GM19467 (cell line): ENCODE measurements at regions not wholly inside any gene's neighbourhood (a gene's known extent, or its start where the extent isn't known, plus 50 kb on each side); places are given as distances from the start of the nearest gene placed in this dataset.

ENCODE experiments used
- ATAC-seq: cut with Tn5 transposase; IDR thresholded peaks from one replicate; pipeline ENCODE4 v1.9.1; 2021; ENCODE audit warnings: mild to moderate bottlenecking, moderate library complexity; ENCODE audit not compliant: unreplicated experiment

- no peak for ATAC-seq
Measured at GRCh38 chr7:36002900-36003299, 150.2 kb upstream of the EEPD1 start.

DNA sequence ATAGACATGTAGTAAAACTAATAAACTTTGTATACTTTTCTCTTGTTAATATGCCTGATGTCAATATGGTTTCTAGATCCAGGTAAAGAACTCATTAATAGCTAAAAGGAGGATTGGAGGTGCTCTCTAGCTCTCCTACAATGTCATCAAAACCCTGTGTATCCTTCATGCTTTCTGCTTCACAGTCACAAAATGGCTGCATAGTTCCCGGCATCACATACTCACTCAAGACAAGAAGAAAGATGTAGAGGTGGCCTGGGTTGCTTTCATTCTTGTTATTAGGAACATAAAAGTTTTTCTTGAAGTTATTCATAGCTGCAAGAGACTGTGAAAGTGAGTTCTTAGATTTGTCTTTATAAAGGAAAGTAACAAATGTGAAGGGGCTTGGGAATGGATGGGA lies 149.7 kb upstream of the EEPD1 start:
- ATAC-seq: no peak

DNA sequence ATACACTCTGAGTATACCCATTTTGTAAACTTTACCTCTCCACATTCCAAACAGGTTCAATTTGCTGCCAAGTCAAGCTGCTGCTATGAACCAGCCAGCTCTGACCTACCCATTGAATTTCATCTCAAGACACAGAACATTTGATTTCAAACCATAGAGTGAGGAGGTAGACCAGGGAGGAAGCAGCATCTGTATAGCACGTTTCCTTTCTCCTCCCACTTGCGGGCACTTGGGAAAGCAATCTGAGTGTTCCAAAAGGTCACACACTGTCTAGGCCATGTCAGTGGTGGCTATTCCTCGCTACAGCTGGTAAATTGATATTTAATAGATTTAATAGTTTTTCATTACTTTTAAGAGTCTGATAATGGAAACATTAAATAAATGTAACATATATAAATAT lies 147.8 kb upstream of the EEPD1 start:
- ATAC-seq: no peak

DNA sequence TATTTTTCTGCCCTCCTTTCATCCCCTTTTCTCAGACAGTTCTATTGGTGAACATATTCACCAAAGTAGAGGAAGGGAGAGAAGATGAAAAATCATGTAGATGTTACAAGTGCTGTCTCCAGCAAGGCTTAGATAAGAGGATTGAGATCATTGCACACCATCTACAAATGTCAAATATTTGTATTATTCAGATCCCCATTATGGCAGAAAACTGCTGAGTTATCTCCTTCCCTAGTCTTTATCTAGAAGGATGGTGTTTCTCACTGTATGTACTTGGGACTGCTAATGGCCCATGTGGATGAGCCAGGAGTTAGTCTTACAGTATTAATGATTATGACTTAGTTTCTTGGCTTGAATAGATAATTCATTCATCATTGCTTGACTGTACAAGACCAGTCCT lies 147.2 kb upstream of the EEPD1 start:
- ATAC-seq: no peak

- ATAC-seq: no peak
Measured at GRCh38 chr7:36006636-36007229, 146.3 kb upstream of the EEPD1 start.

DNA sequence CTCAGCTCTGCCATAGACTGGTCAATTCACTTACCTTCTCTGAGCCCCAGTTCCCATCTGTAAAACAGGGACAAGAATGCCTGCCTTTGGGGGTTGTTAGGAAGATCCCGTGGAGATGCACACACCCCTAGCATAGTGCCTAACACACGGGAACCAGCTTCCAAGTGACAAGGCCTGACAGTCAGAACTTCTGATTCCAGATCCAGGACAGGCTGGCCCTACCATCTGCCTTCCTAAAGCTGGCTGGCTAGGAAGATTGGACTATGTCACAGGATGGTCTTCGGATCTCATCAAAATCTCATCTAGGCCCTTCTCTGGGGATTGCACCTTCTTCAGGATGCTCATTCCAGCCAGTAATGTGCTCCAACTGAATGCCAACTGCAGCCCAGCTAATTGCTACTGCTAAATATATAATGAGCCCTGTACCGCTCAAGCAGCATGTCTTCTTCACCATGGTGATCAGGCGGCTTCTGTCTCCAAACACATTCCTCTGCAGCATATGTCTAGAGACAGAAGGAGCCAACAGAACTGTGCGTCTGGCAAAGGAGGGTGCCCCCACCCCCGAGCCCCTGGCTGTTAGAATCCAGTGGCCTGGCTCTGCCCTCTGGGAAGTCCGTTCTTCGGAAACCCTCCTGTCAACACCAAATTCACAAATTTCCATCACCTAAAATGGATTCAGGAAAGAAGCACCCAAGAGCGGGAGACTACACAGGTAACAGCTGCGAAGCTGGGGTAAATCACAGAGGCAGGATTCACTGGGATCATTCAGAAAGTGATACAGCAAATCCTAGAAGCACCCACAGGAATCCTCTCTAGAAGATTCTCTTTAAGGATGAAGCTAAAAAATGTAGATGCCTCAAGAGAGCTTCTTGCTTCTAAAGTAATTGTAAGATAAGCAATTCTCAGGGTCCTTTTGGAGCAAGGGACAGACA lies 142.1 kb upstream of the EEPD1 start:
- ATAC-seq: no peak

GRCh38 chr7:36011588-36011965 lies 141.5 kb upstream of the EEPD1 start:
- ATAC-seq: no peak

GRCh38 chr7:36013246-36014014 lies 139.6 kb upstream of the EEPD1 start:
- ATAC-seq: no peak

DNA sequence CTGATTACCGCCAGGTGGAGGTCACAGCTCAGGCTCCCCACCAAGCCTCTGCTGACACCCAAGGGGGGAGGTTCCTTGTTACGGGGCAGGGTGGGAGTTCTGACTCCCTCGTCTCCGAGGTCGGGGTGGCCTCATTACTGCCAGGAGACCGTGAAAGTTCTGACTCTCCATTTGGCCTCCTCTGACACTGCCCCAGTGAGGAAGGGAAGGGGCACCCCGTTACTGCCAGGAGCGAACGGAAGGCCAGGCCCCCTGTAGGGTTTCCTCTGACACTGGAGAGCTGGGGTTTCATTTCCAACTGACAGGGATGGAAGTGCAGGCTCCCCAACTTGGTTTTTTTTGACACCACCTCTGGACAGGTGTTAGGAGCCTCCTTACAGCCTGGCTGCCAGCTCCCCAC lies 138.1 kb upstream of the EEPD1 start:
- no peak for ATAC-seq

DNA sequence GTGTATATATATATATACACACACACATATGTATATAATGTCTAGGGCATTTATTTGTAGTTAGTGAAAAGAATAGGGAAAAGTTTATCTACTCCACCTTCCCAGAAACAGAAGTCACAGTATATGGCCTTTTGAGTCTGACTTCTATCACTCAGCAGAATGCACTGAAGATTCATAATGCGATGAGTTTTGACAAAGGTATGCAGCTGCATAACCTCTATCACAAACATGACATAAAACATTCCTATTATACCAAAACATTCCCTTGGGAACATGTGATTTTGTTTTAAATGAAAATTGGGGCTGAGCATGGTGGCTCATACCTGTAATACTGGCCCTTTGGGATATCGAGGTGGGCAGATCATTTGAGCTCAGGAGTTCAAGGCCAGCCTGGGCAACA lies 137.3 kb upstream of the EEPD1 start:
- ATAC-seq: no peak

- ATAC-seq: no peak
Measured at GRCh38 chr7:36016648-36017047, 136.4 kb upstream of the EEPD1 start.

DNA sequence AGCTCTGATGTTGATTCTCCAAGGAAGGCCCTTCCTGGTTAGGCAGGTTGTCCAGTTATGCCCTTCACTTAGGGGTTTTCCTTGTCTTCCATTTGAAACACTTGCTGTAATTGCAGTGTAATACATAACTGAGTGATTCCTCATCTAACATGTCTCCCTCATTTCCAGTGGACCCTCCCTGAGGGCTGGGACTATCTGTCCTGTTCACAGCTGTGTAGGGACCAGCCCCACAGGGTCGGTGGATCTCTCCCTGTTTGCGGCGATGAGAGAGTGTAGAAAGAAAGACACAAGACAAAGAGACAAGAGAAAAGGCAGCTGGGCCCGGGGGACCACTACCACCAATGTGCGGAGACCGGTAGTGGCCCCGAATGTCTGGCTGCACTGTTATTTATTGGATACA lies 135.9 kb upstream of the EEPD1 start:
- ATAC-seq: no peak

GRCh38 chr7:36018816-36019484 lies 134.1 kb upstream of the EEPD1 start:
- no peak for ATAC-seq

GRCh38 chr7:36019538-36019937 lies 133.5 kb upstream of the EEPD1 start:
- ATAC-seq: no peak

GRCh38 chr7:36019980-36020379 lies 133.1 kb upstream of the EEPD1 start:
- ATAC-seq: no peak

DNA sequence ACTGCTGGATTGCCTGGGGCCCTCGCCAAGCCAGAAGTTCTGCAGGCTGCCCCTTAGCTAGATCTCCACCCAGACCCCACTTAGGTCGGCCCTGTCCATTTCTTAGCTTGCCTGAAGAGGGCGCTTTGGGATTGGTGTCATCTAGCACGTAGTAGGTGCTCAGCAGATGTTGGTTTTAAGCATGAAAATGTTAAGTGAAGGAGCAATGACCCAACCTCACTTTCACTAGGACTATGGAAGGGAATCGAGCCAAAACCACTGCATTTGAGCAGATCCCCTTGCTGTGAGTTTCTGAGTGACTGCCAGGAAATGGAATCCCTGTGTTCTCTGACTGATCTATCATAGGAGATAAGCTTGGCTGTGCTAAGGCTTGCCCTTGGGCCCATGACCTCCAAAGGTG lies 131.7 kb upstream of the EEPD1 start:
- no peak for ATAC-seq

- ATAC-seq: no peak
Measured at GRCh38 chr7:36021917-36022550, 131.0 kb upstream of the EEPD1 start.

DNA sequence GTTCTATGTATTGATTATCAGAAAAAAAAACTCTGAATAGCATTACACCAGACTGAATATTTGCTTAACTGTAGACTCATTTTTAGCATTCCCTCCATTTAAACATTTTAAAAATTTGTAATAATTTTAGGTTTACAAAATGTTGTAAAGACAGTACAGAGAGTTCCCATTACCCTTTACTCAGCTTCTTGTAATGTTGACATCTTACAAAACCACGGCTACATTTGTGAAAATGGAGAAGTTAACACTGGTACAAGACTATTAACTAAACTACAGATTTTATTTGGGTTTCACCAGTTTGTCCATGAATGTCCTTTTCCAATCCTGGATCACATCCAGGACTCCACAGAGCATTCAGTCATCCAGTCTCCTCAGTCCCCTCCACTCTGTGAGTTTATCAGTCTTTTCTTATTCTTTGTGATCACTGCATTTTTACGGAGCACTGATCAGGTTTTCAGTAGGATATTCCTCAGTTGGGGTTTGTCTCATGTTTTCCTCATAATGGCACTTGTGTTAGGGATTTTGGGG lies 130.0 kb upstream of the EEPD1 start:
- no peak for ATAC-seq

GRCh38 chr7:36025190-36025589 lies 127.9 kb upstream of the EEPD1 start:
- no peak for ATAC-seq

- ATAC-seq: no peak
Measured at GRCh38 chr7:36029311-36029710, 123.7 kb upstream of the EEPD1 start.
